GM23248 (cell line): ENCODE measurements at regions not wholly inside any gene's neighbourhood (a gene's known extent, or its start where the extent isn't known, plus 50 kb on each side); places are given as distances from the start of the nearest gene placed in this dataset.

Experiments used
- EZH2 ChIP-seq: fragments of 200-600 bp; sonication (generic); IDR thresholded peaks from 2 replicates; pipeline ENCODE4 v1.6.1; 2018; ENCODE audit warnings: antibody characterized with exemption, mild to moderate bottlenecking; ENCODE audit not compliant: insufficient read depth, poor library complexity, severe bottlenecking
- EZH2phosphoT487 ChIP-seq: fragments of 200-600 bp; sonication (generic); IDR thresholded peaks from 2 replicates; pipeline ENCODE4 v1.6.1; 2018; ENCODE audit warnings: antibody characterized with exemption, moderate library complexity, mild to moderate bottlenecking, low read depth; ENCODE audit not compliant: insufficient read depth

DNA sequence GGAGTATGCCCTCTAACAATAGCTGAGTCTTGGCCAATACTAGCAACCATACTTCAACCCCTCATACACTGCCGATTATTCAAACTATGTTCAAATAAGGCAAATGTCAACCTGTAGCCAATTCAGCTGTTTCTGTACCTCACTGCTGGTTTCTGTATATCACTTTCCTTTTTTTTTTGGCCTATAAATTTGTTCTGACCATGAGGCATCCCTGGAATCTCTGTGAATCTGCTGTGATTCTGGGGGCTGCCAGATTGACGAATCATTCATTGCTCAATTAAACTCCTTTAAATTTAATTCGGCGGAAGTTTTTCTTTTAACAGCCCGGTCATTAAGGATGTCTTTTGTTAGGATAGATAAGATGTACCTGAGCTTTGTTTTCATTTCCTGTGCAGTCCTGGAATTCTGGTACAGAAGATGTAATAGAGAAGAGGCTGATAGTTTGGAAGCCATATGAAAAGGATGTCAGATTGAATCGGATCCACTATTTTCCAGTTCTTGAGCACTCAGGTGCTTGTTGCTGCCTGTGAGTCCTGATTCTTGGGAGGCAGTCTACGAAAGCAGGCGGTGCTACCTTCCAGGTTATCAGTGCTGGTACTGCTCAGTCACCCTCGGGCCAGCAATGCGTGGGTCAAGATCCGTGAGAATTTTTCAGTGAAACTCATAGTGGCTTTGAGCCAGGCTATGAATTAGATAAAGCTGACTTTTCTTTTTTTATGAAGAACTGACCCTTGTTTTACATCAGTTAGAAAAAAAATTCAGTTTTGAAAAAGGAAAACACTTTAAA, 106.2 kb upstream of the TUT7 start:
- TF ChIP-seq EZH2 = no peak
- TF ChIP-seq EZH2phosphoT487 = no peak
